HepG2 (cell line): ENCODE measurements at regions not wholly inside any gene's neighbourhood (a gene's known extent, or its start where the extent isn't known, plus 50 kb on each side); places are given as distances from the start of the nearest gene placed in this dataset.

ENCODE experiments used
- ARID2 ChIP-seq: sonication (generic); formaldehyde crosslinking; IDR thresholded peaks from 2 replicates; pipeline ENCODE4 v1.8.1; 2022; ENCODE audit warnings: mild to moderate bottlenecking, missing genetic modification reagents, borderline replicate concordance
- ETV6 ChIP-seq: sonication (generic); formaldehyde crosslinking; conservative IDR thresholded peaks from 2 replicates; pipeline ENCODE4 v1.4.0; 2020; ENCODE audit warnings: missing genetic modification reagents
- GATAD1 ChIP-seq: IDR thresholded peaks from 2 replicates; pipeline ENCODE4 v1.6.1; 2016; ENCODE audit warnings: missing genetic modification reagents, missing compliant biosample characterization
- ISX ChIP-seq: sonication (generic); formaldehyde crosslinking; conservative IDR thresholded peaks from 2 replicates; pipeline ENCODE4 v1.5.0; 2020; ENCODE audit warnings: missing genetic modification reagents
- NFIC ChIP-seq: IDR thresholded peaks from 2 replicates; pipeline ENCODE4 v1.6.1; 2012; ENCODE audit warnings: mild to moderate bottlenecking, low read length, inconsistent platforms
- SOX13 ChIP-seq, 3 experiments: fragments of 450-650 bp in 1 of 3; sonication (generic) in 1 of 3; formaldehyde crosslinking in 1 of 3; IDR thresholded peaks in 2 of 3; conservative IDR thresholded peaks in 1 of 3; 2 replicates each; pipeline versions ENCODE4 v1.5.0 to v1.6.1; 2016 to 2020; ENCODE audit warnings: antibody characterized with exemption in 1 of 3, mild to moderate bottlenecking in 1 of 3, missing compliant biosample characterization in 1 of 3, missing genetic modification reagents in 1 of 3, moderate library complexity in 1 of 3
- TBX3 ChIP-seq: fragments of 450-650 bp; IDR thresholded peaks from 2 replicates; pipeline ENCODE4 v1.6.1; 2017; ENCODE audit warnings: antibody characterized with exemption, mild to moderate bottlenecking, inconsistent platforms, borderline replicate concordance
- ZNF44 ChIP-seq: sonication (generic); formaldehyde crosslinking; IDR thresholded peaks from 2 replicates; pipeline ENCODE4 v1.5.1; 2020; ENCODE audit warnings: mild to moderate bottlenecking, missing genetic modification reagents
- ZNF547 ChIP-seq: sonication (generic); formaldehyde crosslinking; IDR thresholded peaks from 2 replicates; pipeline ENCODE4 v1.5.1; 2020; ENCODE audit warnings: mild to moderate bottlenecking, missing genetic modification reagents
- ZNF816 ChIP-seq: sonication (generic); formaldehyde crosslinking; IDR thresholded peaks from 2 replicates; pipeline ENCODE4 v1.8.0; 2022; ENCODE audit warnings: missing genetic modification reagents, mild to moderate bottlenecking, borderline replicate concordance
- ZNF883 ChIP-seq: sonication (generic); formaldehyde crosslinking; IDR thresholded peaks from 2 replicates; pipeline ENCODE4 v1.5.1; 2020; ENCODE audit warnings: mild to moderate bottlenecking, missing genetic modification reagents; ENCODE audit errors: not compliant biosample characterization
- TF ChIP-seq, protein P1 (sequence below): sonication (generic); formaldehyde crosslinking; conservative IDR thresholded peaks from 2 replicates; pipeline ENCODE4 v1.8.1; 2023; ENCODE audit warnings: missing genetic modification reagents
- TF ChIP-seq, protein P2 (sequence below): sonication (generic); formaldehyde crosslinking; conservative IDR thresholded peaks from 2 replicates; pipeline ENCODE4 v1.4.0; 2020; ENCODE audit warnings: missing genetic modification reagents
- TF ChIP-seq, protein P3 (sequence below): sonication (generic); formaldehyde crosslinking; IDR thresholded peaks from 2 replicates; pipeline ENCODE4 v1.4.0; 2020; ENCODE audit warnings: missing genetic modification reagents, borderline replicate concordance
- TF ChIP-seq, protein P4 (sequence below): sonication (generic); formaldehyde crosslinking; IDR thresholded peaks from 2 replicates; pipeline ENCODE4 v1.4.0; 2020; ENCODE audit warnings: missing genetic modification reagents
- TF ChIP-seq, protein P5 (sequence below): sonication (generic); formaldehyde crosslinking; IDR thresholded peaks from 2 replicates; pipeline ENCODE4 v1.8.1; 2023; ENCODE audit warnings: mild to moderate bottlenecking, inconsistent platforms, moderate library complexity, missing genetic modification reagents, borderline replicate concordance
- TF ChIP-seq, protein P6 (sequence below): sonication (generic); formaldehyde crosslinking; IDR thresholded peaks from 2 replicates; pipeline ENCODE4 v1.9.0; 2021; ENCODE audit warnings: missing genetic modification reagents, borderline replicate concordance

DNA sequence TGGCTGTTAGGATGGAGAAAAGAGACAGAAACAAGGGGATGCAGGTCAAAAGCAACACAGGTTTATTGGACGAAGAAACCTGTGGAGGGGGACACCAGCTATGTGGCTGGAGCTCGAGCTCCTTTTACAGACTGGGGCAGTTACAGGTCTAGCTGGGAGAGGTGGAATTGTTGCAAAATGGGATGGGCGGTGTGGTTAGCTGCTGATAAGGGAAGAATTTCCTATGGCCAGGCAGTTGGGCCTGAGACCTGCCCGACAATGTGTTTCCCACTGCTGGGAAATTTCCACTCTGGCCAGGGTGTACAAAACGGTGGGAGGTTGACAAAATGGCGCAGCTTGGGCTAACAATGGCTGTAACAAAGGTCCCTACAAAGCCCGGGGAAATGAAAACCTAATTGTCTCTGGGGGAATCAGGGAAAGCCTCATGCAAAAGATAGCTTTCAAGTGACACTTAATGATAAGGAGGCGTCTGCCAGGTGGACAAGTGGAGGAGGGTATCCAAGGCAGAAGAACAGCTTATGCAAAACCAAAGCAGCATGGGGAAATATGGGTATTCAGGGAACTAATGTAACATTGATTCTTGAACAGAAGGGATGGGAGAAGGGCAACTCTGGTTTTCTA, 137.4 kb upstream of the SGO1 start (continued):
- TF ChIP-seq ARID2 = no peak
- no peak for TF ChIP-seq ZNF883
- TF ChIP-seq, protein P1, sequence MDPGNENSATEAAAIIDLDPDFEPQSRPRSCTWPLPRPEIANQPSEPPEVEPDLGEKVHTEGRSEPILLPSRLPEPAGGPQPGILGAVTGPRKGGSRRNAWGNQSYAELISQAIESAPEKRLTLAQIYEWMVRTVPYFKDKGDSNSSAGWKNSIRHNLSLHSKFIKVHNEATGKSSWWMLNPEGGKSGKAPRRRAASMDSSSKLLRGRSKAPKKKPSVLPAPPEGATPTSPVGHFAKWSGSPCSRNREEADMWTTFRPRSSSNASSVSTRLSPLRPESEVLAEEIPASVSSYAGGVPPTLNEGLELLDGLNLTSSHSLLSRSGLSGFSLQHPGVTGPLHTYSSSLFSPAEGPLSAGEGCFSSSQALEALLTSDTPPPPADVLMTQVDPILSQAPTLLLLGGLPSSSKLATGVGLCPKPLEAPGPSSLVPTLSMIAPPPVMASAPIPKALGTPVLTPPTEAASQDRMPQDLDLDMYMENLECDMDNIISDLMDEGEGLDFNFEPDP (CRISPR knock-in tag) = no peak
- TF ChIP-seq, protein P2, sequence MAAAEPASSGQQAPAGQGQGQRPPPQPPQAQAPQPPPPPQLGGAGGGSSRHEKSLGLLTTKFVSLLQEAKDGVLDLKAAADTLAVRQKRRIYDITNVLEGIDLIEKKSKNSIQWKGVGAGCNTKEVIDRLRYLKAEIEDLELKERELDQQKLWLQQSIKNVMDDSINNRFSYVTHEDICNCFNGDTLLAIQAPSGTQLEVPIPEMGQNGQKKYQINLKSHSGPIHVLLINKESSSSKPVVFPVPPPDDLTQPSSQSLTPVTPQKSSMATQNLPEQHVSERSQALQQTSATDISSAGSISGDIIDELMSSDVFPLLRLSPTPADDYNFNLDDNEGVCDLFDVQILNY (CRISPR knock-in tag) = no peak
- TF ChIP-seq, protein P3, sequence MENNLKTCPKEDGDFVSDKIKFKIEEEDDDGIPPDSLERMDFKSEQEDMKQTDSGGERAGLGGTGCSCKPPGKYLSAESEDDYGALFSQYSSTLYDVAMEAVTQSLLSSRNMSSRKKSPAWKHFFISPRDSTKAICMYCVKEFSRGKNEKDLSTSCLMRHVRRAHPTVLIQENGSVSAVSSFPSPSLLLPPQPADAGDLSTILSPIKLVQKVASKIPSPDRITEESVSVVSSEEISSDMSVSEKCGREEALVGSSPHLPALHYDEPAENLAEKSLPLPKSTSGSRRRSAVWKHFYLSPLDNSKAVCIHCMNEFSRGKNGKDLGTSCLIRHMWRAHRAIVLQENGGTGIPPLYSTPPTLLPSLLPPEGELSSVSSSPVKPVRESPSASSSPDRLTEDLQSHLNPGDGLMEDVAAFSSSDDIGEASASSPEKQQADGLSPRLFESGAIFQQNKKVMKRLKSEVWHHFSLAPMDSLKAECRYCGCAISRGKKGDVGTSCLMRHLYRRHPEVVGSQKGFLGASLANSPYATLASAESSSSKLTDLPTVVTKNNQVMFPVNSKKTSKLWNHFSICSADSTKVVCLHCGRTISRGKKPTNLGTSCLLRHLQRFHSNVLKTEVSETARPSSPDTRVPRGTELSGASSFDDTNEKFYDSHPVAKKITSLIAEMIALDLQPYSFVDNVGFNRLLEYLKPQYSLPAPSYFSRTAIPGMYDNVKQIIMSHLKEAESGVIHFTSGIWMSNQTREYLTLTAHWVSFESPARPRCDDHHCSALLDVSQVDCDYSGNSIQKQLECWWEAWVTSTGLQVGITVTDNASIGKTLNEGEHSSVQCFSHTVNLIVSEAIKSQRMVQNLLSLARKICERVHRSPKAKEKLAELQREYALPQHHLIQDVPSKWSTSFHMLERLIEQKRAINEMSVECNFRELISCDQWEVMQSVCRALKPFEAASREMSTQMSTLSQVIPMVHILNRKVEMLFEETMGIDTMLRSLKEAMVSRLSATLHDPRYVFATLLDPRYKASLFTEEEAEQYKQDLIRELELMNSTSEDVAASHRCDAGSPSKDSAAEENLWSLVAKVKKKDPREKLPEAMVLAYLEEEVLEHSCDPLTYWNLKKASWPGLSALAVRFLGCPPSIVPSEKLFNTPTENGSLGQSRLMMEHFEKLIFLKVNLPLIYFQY (CRISPR knock-in tag) = no peak
- no peak for TF ChIP-seq NFIC
- TF ChIP-seq ISX = no peak
- TF ChIP-seq ZNF816 (CRISPR knock-in tag) = no peak
- no peak for TF ChIP-seq SOX13 (IDR thresholded peaks at IDR 0.05)
- TF ChIP-seq SOX13 (CRISPR knock-in tag; conservative IDR thresholded peaks at IDR 0.05 in 1 of 2, IDR thresholded peaks at IDR 0.05 in 1 of 2) = peak in 1 of 2 experiments; percentile 58; a peak in 2 of 4 replicates
- TF ChIP-seq, protein P4, sequence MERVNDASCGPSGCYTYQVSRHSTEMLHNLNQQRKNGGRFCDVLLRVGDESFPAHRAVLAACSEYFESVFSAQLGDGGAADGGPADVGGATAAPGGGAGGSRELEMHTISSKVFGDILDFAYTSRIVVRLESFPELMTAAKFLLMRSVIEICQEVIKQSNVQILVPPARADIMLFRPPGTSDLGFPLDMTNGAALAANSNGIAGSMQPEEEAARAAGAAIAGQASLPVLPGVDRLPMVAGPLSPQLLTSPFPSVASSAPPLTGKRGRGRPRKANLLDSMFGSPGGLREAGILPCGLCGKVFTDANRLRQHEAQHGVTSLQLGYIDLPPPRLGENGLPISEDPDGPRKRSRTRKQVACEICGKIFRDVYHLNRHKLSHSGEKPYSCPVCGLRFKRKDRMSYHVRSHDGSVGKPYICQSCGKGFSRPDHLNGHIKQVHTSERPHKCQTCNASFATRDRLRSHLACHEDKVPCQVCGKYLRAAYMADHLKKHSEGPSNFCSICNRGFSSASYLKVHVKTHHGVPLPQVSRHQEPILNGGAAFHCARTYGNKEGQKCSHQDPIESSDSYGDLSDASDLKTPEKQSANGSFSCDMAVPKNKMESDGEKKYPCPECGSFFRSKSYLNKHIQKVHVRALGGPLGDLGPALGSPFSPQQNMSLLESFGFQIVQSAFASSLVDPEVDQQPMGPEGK (CRISPR knock-in tag) = peak; percentile 22; the same call in 1 of the 2 replicates
- TF ChIP-seq ZNF547 (CRISPR knock-in tag) = no peak
- TF ChIP-seq ETV6 = 0 out of 2 replicates have a peak, but pooled peaks have one; percentile 55
- no peak for TF ChIP-seq ZNF44 (CRISPR knock-in tag)
- TF ChIP-seq, protein P5, sequence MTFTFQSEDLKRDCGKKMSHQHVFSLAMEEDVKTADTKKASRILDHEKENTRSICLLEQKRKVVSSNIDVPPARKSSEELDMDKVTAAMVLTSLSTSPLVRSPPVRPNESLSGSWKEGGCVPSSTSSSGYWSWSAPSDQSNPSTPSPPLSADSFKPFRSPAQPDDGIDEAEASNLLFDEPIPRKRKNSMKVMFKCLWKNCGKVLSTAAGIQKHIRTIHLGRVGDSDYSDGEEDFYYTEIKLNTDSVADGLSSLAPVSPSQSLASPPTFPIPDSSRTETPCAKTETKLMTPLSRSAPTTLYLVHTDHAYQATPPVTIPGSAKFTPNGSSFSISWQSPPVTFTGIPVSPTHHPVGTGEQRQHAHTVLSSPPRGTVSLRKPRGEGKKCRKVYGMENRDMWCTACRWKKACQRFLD (CRISPR knock-in tag) = no peak
- TF ChIP-seq TBX3 = no peak
- no peak for TF ChIP-seq GATAD1 (CRISPR knock-in tag)
- TF ChIP-seq, protein P6, sequence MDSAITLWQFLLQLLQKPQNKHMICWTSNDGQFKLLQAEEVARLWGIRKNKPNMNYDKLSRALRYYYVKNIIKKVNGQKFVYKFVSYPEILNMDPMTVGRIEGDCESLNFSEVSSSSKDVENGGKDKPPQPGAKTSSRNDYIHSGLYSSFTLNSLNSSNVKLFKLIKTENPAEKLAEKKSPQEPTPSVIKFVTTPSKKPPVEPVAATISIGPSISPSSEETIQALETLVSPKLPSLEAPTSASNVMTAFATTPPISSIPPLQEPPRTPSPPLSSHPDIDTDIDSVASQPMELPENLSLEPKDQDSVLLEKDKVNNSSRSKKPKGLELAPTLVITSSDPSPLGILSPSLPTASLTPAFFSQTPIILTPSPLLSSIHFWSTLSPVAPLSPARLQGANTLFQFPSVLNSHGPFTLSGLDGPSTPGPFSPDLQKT = no peak
